ENCODE measurements at regions not wholly inside any gene's neighbourhood (a gene's known extent, or its start where the extent isn't known, plus 50 kb on each side); places are given as distances from the start of the nearest gene placed in this dataset.

GRCh38 chr9:97767891-97768290, 70.8 kb upstream of the XPA start:
- TF ChIP-seq EZH2 (IDR thresholded peaks at IDR 0.05; ENCODE audit: insufficient read depth, poor library complexity, severe bottlenecking): no peak
- no peak for TF ChIP-seq EZH2phosphoT487 (IDR thresholded peaks at IDR 0.05; ENCODE audit: insufficient read depth, low read depth)

Measured in GM23248 (cell line).